ENCODE measurements at regions not wholly inside any gene's neighbourhood (a gene's known extent, or its start where the extent isn't known, plus 50 kb on each side); places are given as distances from the start of the nearest gene placed in this dataset.
"Not testable (repeated sequence)": the region's sequence is repeated elsewhere in the genome, so short reads cannot be mapped to it uniquely, and the experiment has no call there.

- DNase-seq: no peak
Measured at GRCh38 chr5:114789773-114790402, 379.8 kb downstream of the TRIM36 start.

GRCh38 chr5:114782869-114783268, 386.8 kb downstream of the TRIM36 start:
- no peak for DNase-seq

- DNase-seq: no peak
Measured at GRCh38 chr5:114782177-114782576, 387.5 kb downstream of the TRIM36 start.

DNA sequence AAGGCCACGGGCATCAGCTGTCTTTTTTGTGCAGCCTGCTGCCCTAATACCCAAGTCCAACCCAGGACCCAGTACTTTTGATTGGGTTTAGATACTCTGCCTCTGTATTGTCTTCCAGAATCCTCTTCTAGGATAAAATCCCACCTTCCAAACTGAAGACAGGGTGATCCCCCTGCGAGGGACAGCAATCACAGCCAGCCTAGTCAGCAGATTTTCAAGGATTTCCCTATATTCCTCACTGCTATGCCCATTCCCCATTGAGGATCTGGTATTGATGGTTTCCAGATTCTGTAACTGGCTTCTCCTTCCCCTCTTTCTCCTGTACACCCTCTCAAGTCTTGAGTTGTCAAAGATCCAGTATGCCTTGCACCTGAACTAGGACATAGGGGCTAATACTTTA, 389.4 kb downstream of the TRIM36 start:
- DNase-seq: no peak

DNA sequence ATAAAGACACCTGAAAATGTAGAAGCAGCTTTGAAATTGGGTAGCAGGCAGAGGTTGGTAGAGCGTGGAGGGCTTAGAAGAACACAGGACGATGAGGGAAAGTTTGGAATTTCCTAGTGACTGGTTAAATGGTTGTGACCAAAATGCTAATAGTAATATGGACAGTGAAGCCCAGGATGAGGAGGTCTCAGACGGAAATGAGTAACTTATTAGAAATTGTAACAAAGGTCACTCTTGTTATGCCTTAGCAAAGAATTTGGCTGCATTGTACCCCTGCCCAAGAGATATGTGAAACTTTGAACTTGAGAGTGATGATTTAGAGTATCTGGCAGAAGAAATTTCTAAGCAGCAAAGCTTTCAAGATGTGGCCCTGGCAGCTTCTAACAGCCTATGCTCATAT, 382.5 kb downstream of the KCNN2 start:
- no peak for DNase-seq

DNA sequence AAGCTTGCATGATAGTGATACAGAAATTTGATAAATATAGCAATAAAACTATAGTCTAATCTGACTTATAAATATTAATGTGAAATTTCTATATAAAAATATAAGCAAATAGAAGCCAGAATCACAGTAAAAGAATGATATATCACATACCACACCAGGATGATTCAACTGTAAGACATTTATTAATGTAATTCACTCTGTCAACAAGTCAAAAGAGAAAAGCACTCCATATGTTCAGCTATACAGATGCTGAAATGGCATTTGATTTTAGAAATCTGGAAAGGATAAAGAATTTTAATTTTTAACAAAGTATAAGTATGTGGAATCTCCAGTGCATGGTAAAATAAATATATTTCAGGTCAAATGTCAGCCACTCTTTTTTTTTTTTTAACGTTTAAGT, 372.4 kb downstream of the KCNN2 start:
- DNase-seq: no peak

DNA sequence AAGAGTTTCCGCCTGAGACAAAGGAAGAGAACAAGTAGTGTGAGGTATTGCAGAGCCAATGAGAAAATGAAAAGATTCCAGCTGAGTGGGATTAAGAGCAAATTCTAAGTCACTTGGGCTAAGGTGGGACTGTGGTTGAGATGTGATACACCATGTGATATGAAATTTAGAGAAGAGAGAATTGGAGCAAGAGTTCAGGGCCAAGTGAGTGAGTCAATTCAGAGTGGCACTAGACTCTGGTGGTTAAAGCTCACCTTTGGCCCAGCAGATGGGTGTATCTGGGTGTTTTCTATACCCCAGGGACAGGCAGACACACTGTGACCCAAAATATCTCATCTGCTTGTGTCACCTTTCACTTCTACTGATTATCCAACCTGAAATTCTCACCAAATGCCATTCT, 368.1 kb downstream of the KCNN2 start:
- DNase-seq: no peak

DNA sequence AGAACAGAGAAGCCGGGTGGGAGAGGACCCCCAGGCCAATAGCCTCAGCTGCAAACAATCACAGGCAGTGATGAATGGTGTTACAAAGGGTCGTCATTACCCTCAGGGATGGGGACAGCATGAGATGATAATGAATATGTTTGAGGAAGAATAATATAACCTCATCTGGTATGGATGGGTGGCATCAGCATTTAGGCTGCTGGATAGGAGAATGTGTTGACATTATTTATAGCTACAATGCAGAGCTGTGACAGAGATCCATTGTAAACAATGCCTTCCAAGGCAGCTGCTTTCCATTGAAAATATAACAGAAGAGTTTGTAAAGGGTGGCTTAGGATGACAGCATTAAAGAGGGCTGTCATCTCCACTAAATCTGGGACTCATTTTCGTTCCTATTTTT, 365.5 kb downstream of the KCNN2 start:
- DNase-seq: no peak

- no peak for DNase-seq
Measured at GRCh38 chr5:114726131-114726530, 364.3 kb downstream of the KCNN2 start.

DNA sequence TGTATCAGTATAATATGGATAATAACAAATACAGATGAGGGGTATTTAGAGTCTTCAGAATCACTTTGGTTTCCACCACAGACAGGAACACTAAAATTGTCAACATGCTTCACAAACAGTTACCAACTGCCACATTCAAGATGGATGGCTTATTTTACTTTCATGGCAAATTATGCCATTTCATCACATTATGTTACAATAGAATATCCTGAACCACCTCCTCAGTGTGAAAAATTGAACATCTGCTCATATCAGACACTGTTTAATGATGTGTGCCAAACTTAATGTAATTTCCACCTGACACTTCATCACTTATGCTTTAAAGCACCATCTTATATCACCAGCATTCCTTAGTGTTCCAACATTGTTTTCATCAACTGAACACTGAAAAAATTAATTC, 357.4 kb downstream of the KCNN2 start:
- DNase-seq: no peak

GRCh38 chr5:114716955-114717354, 355.1 kb downstream of the KCNN2 start:
- no peak for DNase-seq

GRCh38 chr5:114704225-114704893, 342.5 kb downstream of the KCNN2 start:
- not testable (repeated sequence) for DNase-seq

DNA sequence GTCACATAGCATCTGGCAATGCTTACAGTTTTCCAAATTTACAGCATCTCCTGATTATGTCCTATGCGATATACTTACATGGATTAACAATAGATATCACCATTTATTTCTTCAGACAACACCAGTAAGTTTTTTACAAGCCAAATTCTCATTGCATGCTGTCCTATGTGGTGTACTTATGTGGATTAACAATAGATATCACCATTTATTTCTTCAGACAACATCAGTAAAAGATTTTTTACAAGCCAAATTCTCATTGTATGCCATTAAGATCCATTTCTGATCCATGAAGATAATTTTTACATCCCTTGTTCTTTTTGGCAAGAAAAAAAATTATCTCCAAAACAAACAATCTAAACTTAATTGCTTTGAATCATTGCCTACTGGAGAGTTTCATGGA, 340.9 kb downstream of the KCNN2 start:
- DNase-seq: no peak

DNA sequence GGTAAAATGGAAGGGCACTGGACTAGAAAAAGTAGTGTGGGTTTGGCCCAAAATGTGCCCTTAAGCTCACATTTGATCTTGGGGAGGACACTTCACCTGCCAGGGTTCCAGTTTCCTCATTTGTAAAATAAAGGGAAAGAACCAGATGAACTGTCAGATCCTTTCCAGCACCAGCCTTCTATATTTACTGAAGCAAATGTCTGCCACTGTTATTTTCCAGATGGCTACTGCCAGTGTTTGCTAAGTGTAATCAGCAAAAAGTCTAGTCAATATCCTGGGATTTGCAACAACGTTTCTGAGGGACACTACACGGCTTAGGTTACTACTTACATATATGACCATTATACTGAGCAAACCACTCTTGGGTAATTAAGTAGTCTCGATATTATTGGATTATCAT, 340.3 kb downstream of the KCNN2 start:
- DNase-seq: no peak

DNA sequence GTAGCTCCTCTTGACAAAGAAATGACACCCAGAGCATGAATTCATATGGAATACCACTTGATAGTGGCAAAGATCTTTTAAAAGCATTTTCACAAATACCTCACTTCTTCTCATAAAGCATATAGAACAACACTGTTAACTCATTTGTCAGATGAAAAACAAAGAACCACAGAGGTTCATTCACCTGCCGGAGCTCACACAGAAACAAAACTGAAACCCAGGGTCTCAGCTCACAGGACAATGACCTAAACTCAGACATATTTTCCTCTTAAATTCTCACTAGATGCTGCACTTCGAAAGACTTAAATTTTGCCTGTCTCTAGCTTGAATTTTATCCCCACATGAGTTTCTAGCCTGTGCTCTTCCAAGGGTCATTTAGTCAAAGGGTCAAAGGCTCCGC, 339.0 kb downstream of the KCNN2 start:
- DNase-seq: no peak

DNA sequence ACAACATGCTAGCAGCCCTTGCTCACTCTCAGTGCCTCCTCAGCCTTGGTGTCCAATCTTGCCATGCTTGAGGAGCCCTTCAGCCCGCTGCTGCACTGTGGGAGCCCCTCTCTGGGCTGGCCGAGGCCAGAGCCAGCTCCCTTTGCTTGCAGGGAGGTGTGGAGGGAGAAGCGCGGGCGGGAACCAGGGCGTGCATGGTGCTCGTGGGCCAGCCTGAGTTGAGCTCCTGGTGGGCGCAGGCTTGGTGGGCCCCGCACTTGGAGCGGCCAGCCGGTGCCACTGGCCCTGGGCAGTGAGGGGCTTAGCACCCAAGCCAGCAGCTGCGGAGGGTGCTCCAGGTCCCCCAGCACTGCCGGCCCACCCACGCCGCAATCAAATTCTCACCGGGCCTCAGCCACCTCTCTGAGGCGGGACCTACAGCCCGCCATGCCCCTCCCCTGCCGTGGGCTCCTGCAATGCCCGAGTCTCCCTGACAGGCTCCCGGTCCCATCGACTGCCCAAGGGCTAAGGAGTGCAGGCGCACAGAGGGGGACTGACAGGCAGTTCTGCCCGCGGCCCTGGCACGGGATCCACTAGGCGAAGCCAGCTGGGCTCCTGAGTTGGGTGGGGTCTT, 333.5 kb downstream of the KCNN2 start:
- no peak for DNase-seq

DNA sequence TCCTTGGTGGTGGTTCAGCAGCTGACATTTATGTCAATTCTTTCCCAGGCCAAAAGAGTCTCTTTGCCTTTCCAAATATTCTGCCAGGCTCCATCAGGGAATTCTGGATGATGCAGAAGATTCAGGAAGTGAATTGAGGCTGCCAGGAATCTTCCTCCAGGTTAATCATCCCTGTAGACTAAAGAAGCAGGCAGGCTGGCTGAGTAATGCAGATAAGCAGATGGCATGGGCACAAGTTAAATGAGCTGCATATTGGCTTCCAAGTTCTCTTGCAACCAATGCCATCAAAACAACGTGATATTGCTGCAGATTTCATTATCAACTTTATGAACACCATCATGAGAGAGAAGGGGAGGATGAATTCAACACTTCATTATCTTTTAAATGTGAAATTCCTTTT, 324.5 kb downstream of the KCNN2 start:
- no peak for DNase-seq

DNA sequence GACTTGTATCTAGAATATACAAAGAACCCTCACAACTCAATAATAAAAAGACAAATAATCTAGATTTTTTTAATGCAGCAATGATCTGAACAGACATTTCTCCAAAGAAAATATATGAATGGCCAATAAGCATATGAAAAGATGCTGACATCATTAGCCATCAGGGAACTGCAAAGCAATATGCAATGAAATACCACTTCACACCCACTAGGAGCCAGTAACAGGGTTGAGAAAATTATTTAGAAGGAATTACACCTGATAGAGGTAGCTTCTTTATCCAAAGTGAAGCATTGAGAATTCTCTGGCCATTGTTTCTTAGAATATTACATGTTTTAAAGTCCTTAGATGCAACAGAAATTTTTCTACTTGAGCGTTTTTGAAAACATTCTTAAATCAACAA, 316.9 kb downstream of the KCNN2 start:
- no peak for DNase-seq

- no peak for DNase-seq
Measured at GRCh38 chr5:114665551-114665950, 303.7 kb downstream of the KCNN2 start.

DNA sequence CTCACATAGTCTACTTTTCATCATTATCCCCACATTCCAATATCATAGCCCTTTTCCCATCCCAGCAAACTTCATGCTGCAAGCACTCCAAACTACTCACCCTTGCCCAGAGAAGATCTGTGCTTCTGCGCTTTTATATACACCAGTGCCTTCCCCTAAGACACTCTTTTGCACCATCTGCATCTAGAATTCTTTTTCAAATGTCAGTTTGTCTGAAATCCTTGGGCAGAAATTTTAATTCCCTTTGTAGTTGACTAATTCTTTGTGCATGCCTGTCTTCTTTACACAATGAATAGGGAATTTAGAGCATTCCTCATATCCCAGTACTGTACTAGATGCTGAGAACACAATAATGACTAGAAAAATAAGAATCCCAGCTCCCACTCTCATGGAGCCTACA, 298.9 kb downstream of the KCNN2 start:
- no peak for DNase-seq

DNA sequence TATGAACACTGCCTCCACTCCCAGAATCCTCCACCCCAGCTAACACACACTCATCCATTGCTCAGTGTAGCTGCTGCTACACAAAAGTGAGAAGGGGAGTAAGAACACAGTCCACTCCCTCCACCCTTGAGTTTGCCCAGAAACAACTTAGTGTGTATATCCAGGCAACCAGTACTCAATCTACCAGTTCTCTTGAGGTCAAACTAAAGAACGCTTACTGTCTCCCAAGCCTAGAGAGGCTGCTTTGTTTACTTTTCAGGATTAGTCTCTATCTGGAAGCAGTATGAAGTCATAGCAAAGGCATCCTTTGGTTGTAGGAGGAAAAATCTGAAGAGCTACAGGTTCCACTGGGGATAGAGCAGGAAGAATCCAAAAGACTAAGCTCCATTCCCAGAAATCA, 296.3 kb downstream of the KCNN2 start:
- no peak for DNase-seq

- DNase-seq: no peak
Measured at GRCh38 chr5:114657342-114658130, 295.7 kb downstream of the KCNN2 start.

- no peak for DNase-seq
Measured at GRCh38 chr5:114649878-114650277, 288.0 kb downstream of the KCNN2 start.

DNA sequence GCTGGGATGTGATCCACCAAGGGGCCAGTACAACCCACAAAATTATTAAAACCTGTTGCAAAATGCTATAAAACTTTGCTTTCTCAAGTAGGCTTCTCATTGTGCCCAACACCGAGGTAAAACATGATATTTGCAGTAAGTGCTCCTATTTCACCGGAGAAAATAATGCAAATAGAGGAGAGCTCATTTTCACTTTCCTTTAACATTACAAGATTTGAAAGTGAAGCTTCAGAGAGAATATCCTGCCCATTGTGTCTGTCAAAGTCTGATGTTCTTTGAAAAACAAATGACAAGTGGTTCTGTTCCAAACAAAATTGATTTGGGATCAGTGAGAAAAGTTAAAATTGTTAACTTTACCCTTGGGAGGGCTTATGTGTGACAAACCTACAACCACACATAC, 287.1 kb downstream of the KCNN2 start:
- DNase-seq: no peak
